GM19351 (cell line): ENCODE measurements at regions not wholly inside any gene's neighbourhood (a gene's known extent, or its start where the extent isn't known, plus 50 kb on each side); places are given as distances from the start of the nearest gene placed in this dataset.
"Not testable (repeated sequence)": the region's sequence is repeated elsewhere in the genome, so short reads cannot be mapped to it uniquely, and the experiment has no call there.

Experiments
- ATAC-seq: cut with Tn5 transposase; IDR thresholded peaks from one replicate; pipeline ENCODE4 v1.9.1; 2021; ENCODE audit warnings: mild to moderate bottlenecking, moderate library complexity; ENCODE audit not compliant: unreplicated experiment

DNA sequence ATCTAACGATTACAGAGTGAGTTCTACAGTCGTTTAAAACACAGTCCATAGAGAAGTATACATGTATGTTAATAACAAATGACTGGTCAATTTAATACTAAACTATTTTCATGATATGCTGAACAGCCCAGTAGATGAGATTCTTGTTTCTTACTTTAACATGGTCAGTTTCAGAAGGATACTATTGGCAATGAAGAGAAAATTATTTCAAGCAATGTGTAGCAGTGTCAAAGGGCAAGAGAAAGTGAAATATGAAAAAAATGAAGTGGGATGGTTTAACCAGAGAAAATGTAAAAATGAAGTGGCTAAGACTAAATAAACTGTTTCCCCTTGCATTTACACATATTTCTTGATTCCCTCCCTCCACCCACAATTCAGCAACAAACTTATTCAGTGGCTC is 192.1 kb upstream of the TTC14 start:
- ATAC-seq: no peak

GRCh38 chr3:180414157-180414556 is 187.8 kb upstream of the TTC14 start:
- no peak for ATAC-seq

DNA sequence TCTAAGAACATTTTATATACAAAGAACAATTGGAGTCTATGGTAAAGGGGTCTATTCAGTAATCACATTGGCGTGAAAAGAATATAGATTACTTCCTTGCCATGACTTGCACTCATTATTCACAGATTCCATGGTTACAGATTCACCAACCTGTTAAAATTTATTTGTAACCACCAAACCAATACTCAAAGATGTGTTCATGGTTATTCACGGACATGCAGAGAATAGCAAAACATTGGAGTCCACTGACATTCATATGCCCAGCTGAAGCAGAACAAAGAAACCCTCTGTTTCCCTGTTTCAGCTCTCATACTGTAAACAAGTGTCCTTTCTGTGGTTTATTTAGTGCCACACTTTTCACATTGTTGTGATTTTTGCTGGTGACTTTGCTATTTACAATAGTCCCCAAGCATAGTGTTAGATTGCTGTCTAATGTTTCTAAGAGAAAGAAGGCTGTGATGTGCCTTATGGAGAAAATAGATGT is 185.8 kb upstream of the TTC14 start:
- ATAC-seq: no peak

GRCh38 chr3:180417241-180417640 is 184.7 kb upstream of the TTC14 start:
- ATAC-seq: no peak

- ATAC-seq: no peak
These were observed 181.9 kb upstream of the TTC14 start for GRCh38 chr3:180420016-180420415.

- no peak for ATAC-seq
These were observed 181.2 kb upstream of the TTC14 start for GRCh38 chr3:180420804-180421203.

DNA sequence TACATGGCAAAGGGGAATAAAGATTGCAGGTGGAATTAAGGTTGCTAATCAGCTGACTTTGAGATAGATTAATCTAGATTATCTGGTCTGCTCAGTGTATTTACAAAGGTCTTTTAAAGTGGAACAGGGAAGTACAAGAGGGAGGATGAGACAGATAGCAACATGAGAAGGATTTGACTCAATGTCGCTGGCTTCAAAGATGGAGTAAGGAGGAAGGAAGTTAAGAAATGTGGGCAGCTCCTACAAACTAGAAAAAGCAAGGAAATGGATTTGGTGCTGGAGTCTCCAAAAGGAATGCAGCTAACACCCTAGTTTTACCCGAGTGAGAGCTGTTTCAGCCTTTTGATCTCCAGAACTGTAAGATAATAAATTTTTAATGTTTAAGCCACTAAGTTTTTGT is 180.7 kb upstream of the TTC14 start:
- no peak for ATAC-seq

DNA sequence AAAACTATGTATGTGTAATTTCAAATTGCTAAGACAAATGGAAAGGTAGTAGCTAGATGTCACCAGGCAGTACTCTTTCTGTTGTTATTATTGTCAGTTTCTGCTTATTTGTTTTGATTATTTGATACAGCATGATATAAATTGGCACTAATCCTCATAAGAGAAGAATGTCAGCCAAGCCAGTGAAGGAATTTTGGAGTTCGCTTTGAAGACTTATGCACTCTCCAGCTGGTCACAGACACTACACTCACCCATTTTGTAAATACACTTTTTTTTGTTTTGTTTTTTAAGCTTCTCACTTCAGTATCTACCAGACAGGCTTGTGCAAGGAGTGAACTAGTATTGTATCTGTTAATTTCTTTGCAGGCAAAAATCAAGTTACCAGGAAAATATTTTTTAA is 180.2 kb upstream of the TTC14 start:
- no peak for ATAC-seq

- ATAC-seq: not testable (repeated sequence)
These were observed 177.7 kb upstream of the TTC14 start for GRCh38 chr3:180424305-180424704.

- no peak for ATAC-seq
These were observed 171.1 kb upstream of the TTC14 start for GRCh38 chr3:180430896-180431295.

GRCh38 chr3:180433152-180433551 is 168.8 kb upstream of the TTC14 start:
- no peak for ATAC-seq

DNA sequence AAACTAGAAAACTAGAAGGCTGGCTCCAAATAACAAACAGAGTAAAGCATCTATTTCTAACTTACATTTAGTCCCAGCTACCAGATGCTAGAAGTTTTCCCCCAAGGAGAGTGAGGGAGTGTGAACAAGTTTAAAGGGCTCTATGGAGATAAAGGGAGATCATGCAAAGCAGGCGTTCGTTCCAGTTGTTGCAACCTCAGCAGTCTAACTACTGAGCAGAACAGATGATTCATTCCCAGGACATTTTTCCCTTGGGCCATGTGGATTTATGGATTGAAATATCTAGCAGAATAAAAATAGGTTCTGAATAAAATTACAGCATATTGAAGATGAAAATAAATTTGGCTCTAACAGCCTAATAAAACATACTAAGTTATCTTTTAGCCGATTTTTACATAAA is 154.8 kb upstream of the TTC14 start:
- no peak for ATAC-seq

GRCh38 chr3:180448407-180448806 is 153.6 kb upstream of the TTC14 start:
- ATAC-seq: not testable (repeated sequence)

DNA sequence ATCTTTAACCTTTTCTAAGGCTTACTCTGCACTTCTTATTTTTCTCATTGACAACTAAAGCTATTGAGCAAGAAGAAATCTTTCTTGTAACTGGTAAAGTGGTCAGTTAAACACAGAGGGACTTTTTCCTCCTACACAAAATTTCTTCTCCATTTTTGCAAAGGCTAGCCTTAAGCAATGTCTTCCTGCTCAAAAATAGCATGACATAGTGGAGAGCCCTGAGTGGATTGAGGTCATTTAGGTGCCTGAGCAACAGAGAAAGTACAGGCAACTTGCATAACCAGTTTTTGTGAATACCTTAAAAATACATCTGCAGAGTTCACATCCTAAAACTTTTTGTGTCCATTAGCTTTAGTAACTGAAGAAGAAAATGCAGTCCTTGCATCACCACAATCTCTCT is 144.7 kb upstream of the TTC14 start:
- ATAC-seq: no peak

GRCh38 chr3:180466401-180467011 is 135.5 kb upstream of the TTC14 start:
- ATAC-seq: no peak

DNA sequence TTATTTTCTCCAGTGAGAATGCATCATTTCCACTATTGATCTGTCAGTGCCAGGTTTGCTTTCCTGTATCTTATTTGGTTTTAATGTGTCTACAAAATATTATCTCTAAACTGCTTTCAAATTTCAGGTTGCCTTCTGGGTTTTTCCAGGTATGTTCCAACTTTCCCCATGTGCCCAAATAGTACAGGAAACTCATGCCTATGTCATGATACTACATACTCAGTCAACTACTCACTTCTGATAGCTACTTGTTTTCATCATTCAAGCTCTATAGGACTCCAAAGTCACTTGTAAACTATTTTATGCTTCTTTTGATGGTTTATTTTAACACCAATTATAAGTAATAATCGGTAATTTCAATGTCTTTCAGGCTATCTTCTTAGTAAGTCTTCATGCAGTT is 134.8 kb upstream of the TTC14 start:
- ATAC-seq: no peak

DNA sequence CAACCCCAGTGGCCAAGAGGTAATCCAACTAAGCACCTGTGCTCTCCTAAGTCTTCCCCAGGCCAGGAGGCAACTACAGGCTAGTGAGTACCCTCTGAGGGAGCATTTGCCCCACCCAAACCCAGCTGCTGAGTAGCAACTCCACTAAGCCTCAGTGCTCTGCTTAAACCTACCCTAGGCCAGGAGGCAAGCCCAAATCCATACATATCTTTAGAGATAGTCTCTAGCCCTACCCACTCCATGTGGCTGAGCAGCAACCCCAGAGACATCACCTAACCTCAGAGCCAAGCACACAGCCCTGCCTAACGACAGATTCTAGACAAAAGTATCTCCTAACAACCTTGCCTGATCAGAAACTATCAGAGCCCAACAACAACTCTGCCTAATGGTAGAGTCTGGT is 132.8 kb upstream of the TTC14 start:
- ATAC-seq: no peak

DNA sequence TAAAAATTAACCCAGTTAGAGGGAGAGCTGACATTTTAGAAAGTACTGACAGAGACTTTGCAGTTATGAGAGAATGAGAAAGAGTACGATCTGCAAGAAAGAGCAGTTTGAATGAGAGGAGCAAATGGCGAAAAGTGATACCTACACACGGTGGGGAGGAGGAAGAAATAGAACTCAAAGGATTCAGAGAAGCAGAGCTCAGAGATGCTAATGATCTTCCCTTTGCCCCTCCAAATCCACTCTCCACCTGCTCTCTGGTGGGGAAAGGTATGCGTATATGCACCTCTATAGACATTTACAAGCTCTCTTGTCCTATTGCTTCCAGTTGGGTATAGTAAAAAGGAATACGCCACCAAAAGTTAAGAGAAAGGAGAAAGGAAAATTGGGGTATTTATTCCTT is 123.3 kb upstream of the TTC14 start:
- no peak for ATAC-seq

DNA sequence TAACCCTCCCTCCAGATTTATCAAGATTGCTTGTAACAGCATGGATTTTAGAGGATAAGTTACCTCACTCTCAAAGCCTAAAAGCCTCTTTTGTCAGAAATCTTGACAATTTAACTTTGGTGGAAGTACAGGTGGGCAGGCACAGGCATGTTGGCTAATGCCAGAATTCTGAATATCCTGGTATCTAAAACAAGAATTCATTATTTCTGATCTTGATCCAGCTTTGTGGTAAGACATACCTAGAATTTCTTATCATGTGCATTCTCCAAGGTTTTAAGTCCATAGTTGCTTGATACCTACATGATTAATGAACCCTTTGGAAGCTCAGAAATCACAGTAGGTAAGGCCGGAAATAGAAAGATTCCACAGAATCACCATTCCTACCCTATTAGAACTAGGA is 109.9 kb upstream of the TTC14 start:
- ATAC-seq: no peak

GRCh38 chr3:180496995-180497394 is 105.0 kb upstream of the TTC14 start:
- no peak for ATAC-seq

GRCh38 chr3:180516368-180516767 is 85.6 kb upstream of the TTC14 start:
- no peak for ATAC-seq

DNA sequence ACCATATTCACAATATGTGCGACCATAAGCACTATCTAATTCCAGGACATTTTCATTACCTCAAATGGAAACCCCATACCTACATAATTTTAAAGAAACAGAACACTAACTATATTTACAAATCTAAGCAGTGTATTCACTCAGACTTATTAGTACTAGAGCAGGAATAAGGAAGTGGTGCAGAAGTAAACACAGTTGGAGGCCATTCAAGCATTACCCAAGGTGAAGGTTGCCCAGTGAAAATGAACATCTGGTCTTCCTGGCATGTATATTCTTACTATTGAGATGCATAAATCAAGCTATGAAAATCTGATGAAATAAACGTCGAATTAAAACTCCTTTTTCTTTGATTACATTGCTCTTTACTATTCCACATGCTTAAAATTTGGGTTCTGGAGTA is 78.9 kb upstream of the TTC14 start:
- ATAC-seq: no peak

DNA sequence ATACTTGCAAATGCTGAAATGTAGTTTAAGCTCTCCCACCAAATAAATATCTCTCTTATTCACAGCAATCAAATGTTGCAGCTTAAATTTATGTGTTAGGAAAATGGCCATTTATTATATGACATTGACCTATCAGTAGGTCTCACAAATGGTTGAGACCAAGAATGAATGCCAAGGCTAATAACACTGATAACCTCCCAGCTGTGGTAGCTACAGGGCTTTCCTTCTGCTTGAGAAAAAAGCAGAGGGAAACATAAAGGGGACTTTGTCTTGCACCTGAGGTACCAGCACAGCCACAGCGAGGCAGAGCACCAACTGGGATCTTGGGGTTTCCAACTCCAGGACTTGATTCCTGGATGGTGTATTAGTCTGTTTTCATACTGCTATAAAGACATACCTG is 73.1 kb upstream of the TTC14 start:
- ATAC-seq: no peak
